HFF-Myc (cell line): ENCODE measurements at regions not wholly inside any gene's neighbourhood (a gene's known extent, or its start where the extent isn't known, plus 50 kb on each side); places are given as distances from the start of the nearest gene placed in this dataset.
A peak's percentile ranks its signal among the peaks of the same experiment; 100 is the strongest.

Experiments
- DNase-seq: peaks from one replicate; pipeline ENCODE4 v3.0.0-alpha.2; 2011; ENCODE audit warnings: low read depth; ENCODE audit errors: extremely low read depth
- H3K4me3 ChIP-seq: replicated peaks from 2 replicates; pipeline ENCODE4 v1.5.1; 2011; ENCODE audit warnings: low read depth, mild to moderate bottlenecking, control low read depth, low read length
- TF ChIP-seq, protein P1 (sequence below): IDR thresholded peaks from 2 replicates; pipeline ENCODE4 v1.5.1; 2012; ENCODE audit warnings: mild to moderate bottlenecking, low read depth, low read length, control low read depth; ENCODE audit errors: missing control alignments

DNA sequence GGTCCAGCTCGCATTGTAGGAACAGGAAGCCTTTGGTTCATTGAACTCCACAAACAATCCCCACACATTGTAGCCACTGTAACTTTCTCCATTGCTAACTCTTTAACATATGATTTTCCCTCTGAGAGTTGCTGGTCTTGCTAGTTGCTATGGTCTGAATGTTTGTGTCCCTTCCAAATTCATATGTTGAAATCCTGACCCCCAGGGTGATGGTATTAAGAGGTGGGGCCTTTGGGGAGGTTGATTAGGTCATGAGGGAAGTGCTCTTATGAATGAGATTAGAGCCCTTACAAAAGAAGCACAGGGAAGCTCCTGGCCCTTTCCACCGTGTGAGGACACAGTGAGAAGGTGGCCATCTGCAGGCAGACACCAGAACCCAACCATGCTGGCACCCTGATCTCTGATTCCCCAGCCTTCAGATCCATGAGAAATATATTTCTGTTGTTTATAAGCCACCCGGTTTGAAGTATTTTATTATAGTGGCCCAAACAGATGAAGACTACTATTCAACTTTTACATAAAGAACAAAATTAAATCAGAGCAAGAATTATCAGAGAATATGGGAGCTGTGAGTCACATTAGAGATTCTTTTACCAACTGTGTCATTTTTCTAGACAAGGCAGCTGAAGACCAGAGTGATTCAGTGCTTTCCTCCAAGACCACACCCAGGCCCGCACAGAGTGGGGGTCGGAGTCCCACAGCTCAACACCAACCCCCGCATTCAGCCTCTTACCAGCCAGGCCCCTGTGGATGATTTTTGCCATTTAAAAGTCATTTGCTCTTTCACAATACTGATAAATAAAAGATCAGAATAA, 143.0 kb downstream of the SAMD5 start:
- TF ChIP-seq, protein P1, sequence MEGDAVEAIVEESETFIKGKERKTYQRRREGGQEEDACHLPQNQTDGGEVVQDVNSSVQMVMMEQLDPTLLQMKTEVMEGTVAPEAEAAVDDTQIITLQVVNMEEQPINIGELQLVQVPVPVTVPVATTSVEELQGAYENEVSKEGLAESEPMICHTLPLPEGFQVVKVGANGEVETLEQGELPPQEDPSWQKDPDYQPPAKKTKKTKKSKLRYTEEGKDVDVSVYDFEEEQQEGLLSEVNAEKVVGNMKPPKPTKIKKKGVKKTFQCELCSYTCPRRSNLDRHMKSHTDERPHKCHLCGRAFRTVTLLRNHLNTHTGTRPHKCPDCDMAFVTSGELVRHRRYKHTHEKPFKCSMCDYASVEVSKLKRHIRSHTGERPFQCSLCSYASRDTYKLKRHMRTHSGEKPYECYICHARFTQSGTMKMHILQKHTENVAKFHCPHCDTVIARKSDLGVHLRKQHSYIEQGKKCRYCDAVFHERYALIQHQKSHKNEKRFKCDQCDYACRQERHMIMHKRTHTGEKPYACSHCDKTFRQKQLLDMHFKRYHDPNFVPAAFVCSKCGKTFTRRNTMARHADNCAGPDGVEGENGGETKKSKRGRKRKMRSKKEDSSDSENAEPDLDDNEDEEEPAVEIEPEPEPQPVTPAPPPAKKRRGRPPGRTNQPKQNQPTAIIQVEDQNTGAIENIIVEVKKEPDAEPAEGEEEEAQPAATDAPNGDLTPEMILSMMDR = peak; percentile 12

DNA sequence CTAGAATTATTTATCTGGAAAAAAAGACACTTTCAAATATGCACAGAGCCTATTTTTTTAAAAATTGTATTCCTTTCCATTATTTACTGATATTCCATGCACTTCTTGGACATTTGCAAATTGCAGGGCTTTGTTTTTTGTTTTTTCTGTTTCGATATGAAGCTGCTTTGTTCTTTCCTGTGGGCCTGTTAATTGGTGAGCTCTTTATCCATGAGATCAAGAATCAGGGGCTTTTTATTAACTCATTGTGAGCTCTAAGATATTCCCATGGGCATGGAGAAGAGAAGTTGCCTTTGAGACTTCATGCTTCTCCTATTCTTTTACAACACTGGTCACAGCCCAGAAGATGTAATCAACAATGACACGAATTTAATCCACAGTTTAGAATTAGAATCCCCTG, 145.1 kb downstream of the SAMD5 start:
- no peak overlapping the region for H3K4me3 ChIP-seq
- no peak for DNase-seq
- TF ChIP-seq, protein P1 = no peak

More for the DNA sequence above, 143.0 kb downstream of the SAMD5 start:
- DNase-seq = no peak
- H3K4me3 ChIP-seq = no peak overlapping the region

DNA sequence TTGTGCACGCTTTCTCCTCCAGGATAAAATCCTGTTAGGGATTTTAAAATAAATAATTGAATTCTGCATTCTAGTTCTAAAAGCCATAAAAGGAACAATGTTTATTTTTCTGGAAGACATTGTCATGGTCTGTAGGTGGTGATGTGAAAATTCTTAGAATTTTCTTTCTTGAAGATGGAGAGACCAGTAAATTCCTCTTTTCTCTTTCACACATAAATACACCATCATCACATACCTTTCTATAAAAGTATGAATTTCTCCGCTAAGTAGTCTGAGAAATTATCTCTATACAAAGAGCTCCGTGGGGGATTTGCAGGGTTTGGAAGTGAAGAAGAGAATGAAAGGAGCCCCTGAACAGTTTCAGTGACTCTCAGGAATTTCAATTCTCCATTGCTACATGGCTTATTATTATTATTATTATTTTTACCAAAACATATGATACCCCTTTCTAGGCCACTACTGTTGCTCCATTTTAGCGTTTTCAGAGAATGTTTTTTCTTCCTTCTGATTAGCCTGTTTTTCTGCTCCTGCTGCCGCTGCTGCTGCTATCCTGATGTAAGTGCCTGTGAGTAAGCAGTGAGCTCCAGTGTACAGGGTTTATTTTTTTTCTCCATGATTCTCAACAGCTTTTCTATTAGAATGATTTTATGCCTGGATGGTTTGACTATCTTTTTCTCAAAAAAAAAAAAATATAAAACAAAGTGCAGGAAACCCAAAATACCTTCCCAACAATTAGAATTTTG, 145.8 kb downstream of the SAMD5 start:
- TF ChIP-seq, protein P1 = no peak
- H3K4me3 ChIP-seq = no peak overlapping the region
- no peak for DNase-seq

DNA sequence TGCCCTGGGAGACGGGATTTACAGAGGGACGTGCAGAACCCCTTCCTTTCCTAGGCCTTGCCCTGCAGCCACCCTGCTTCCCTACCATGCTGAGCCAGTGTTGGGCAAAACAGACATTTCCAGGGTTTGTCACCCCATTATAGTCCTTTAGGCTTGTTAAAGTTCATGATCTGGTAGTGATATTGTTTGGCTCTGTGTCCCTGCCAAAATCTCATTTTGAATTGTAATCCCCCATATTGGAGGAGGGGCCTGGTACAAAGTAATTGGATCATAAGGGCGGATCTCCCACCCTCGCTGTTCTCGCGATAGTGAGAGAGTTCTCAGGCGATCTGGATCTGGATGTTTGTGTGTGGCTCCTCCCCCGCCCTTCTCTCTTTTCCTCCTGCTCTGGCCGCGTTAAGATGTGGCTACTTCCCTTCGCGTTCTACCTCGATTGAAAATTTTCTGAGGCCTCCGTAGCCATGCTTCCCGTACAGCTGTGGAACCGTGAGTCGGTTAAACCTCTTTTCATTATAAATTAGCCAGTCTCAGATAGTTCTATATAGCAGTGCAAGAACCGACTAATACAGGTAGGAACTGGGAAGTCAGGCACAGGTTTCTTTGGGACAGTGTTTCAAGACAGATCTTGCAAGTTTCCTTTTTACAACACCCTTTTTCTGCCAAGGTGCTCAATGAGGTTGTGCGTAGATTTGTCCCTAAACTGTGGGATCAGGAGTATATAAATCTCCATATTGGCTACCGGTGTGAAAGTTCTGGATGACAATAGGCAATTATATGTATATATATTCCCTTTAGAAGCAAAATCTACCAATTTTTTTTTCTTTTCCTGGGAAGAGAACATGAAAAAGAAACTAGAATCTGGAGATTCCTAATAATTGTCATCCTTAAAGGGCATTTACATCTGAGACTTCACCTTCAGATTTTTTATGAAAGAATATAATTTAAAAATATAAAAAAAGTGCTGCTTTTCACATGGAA, 152.1 kb downstream of the SAMD5 start:
- no peak for DNase-seq
- TF ChIP-seq, protein P1 = no peak
- H3K4me3 ChIP-seq = no peak overlapping the region

DNA sequence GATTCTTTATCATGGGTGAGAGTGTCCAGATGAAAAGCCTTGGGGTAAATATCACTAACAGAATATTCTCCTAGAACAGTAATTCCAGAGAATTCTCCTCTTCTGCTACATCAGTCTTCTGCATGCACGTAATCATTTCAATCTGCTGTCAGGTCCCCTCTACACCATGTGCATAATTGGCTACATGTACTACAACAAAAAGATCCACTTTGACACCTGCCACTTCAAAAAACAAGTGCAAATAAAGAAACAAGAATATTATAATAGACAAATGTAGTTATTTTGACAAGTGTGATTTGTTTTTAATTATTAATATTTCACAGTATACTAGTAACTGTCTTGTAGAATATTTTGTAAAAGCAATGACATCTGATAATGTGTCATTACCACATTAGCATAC, 154.2 kb downstream of the SAMD5 start:
- H3K4me3 ChIP-seq = no peak overlapping the region
- TF ChIP-seq, protein P1 = no peak
- DNase-seq = no peak

DNA sequence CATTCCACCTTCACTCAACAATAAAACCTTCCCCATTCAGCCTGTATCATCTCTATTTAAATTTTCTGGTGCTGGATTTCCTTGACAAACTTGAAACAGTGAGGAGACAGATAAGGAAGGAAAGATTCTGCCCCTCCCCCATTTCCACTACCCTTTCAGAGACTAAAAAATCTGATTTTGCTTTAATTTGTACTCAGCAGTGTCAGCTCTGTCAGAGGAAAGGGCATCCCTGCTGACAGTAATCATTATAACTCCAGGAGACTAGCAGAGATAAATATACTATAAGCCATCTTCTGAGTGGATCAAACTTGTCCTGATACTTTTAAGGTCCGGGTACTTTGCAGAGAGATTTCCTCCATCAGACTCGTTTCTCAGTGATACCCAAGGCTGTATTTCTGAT, 155.6 kb downstream of the SAMD5 start:
- no peak for DNase-seq
- TF ChIP-seq, protein P1 = no peak
- H3K4me3 ChIP-seq = no peak overlapping the region
